Panc1 (cell line): ENCODE measurements at regions not wholly inside any gene's neighbourhood (a gene's known extent, or its start where the extent isn't known, plus 50 kb on each side); places are given as distances from the start of the nearest gene placed in this dataset.

Experiments
- ATAC-seq: fragments of 200-7000 bp; cut with Tn5 transposase; 2 replicates; pipeline ENCODE4 v1.9.1; 2020; ENCODE audit warnings: mild to moderate bottlenecking, moderate library complexity
- BruUV-seq: library from RNA; stranded (reverse); fragments of 400-500 nt; replicated peaks from 2 replicates; lab custom pipeline; 2021; lab: Mats Ljungman, UMichigan
- CTCF ChIA-PET: fragments of 300-600 bp; sonication (Branson Sonifier 250); formaldehyde crosslinking; loops from one replicate; lab custom pipeline; 2022; ENCODE audit warnings: antibody characterized with exemption; lab: Charles Lee
- POLR2A ChIA-PET: fragments of 300-600 bp; sonication (Branson Sonifier 250); formaldehyde crosslinking; loops from one replicate; lab custom pipeline; 2022; ENCODE audit warnings: antibody characterized with exemption; lab: Charles Lee
- DNase-seq: peaks from one replicate; pipeline ENCODE4 v3.0.0-alpha.2; 2010; ENCODE audit warnings: low read depth, low spot score
- H3K27ac ChIP-seq: 2 replicates; pipeline ENCODE4 v1.5.1; 2011; ENCODE audit warnings: mild to moderate bottlenecking, low read length, inconsistent platforms
- H3K27me3 ChIP-seq: fragments of 200-500 bp; sonication (Bioruptor generic); 2 replicates; pipeline ENCODE4 v1.6.0; 2014; ENCODE audit warnings: low read length, inconsistent platforms; ENCODE audit not compliant: control insufficient read depth, insufficient read depth
- H3K36me3 ChIP-seq: fragments of 200-500 bp; sonication (Bioruptor generic); 2 replicates; pipeline ENCODE4 v1.5.1; 2014; ENCODE audit warnings: inconsistent platforms, mild to moderate bottlenecking, low read length, moderate library complexity; ENCODE audit not compliant: control insufficient read depth, insufficient read depth
- H3K4me1 ChIP-seq: 2 replicates; pipeline ENCODE4 v1.5.1; 2011; ENCODE audit warnings: inconsistent platforms, mild to moderate bottlenecking, low read length, moderate library complexity; ENCODE audit not compliant: control insufficient read depth, insufficient read depth
- H3K4me3 ChIP-seq, 2 experiments: 2 replicates each; pipeline ENCODE4 v1.5.1; 2011 to 2012; ENCODE audit warnings: low read depth in 2 of 2, low read length in 2 of 2, mild to moderate bottlenecking in 2 of 2, inconsistent platforms in 1 of 2, moderate library complexity in 1 of 2
- H3K9me3 ChIP-seq: fragments of 200-500 bp; sonication (Bioruptor generic); 2 replicates; pipeline ENCODE4 v1.5.1; 2014; ENCODE audit warnings: low read depth, mild to moderate bottlenecking, inconsistent platforms, low read length, moderate library complexity; ENCODE audit not compliant: control insufficient read depth, insufficient read depth
- POLR2AphosphoS5 ChIP-seq: IDR thresholded peaks from 2 replicates; pipeline ENCODE4 v1.6.1; 2012; ENCODE audit warnings: mild to moderate bottlenecking, low read depth, low read length, moderate library complexity
- REST ChIP-seq, 2 experiments: IDR thresholded peaks; 2 replicates each; pipeline ENCODE4 v1.6.1; 2011 to 2012; ENCODE audit warnings: low read depth in 2 of 2, control low read depth in 1 of 2, low read length in 1 of 2, mild to moderate bottlenecking in 1 of 2, moderate library complexity in 1 of 2; ENCODE audit not compliant: insufficient read depth in 1 of 2
- SIN3A ChIP-seq: IDR thresholded peaks from 2 replicates; pipeline ENCODE4 v1.6.1; 2012; ENCODE audit warnings: low read depth, mild to moderate bottlenecking, low read length, moderate library complexity, borderline replicate concordance; ENCODE audit not compliant: insufficient read depth
- TCF7L2 ChIP-seq: IDR thresholded peaks from 2 replicates; pipeline ENCODE4 v1.6.1; 2011; ENCODE audit warnings: mild to moderate bottlenecking, low read depth, low read length, inconsistent platforms
- in situ Hi-C: cut with HindIII; loops from 2 replicates; pipeline ENCODE4 v1.10.0; 2016; ENCODE audit warnings: low sequenced_read_pairs, low pct_unique_long_range_greater_than_20kb
- intact Hi-C: fragments of 100-400 bp; cut with micrococcal nuclease; formaldehyde crosslinking; loops from one replicate; pipeline ENCODE4 v1.10.0; 2022; ENCODE audit not compliant: unreplicated experiment
- TF ChIP-seq, protein P1 (sequence below): fragments of 450-650 bp; IDR thresholded peaks from 2 replicates; pipeline ENCODE4 v1.5.1; 2017; ENCODE audit warnings: mild to moderate bottlenecking

DNA sequence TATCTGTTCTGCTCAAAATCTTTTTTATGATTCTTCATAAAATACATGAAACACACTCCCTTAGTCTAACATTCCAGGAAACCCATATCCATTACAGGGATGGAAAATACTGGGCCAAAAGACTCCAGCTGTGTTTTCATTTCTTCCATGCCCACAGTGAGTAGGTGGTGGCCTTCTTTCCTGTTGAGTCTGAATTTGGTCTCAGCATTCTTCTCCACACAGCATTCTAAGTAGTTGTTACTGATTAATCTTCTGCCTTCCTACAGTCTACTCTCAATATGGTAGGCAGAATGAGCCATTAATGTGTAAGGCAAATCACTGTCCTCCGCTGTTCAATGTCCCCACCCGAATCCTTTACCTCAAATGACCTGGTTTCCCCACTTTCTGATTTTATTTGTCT, 370.6 kb upstream of the RPS6KA3 start:
- H3K36me3 ChIP-seq: no peaks in the 10 kb centered on the region
- ChIA-PET POLR2A (interaction anchor here (0.6 kb wide), 1 partner anchor 55 kb away, joined by 4 read pairs; no protein-coding TSS in a partner anchor), CTCF (no interaction called here)
- H3K27ac ChIP-seq: no peak overlapping the region
- H3K9me3 ChIP-seq: no peaks in the 10 kb centered on the region
- no peaks in the 10 kb centered on the region for H3K4me1 ChIP-seq
- in situ Hi-C loops (no loop called here), intact Hi-C loops (no loop called here)
- H3K4me3 ChIP-seq: no peak overlapping the region
- no TSS peak for BruUV-seq
- DNase-seq (no peak), ATAC-seq (no peak)
- no peak for TF ChIP-seq SIN3A
- no peak for TF ChIP-seq POLR2AphosphoS5
- TF ChIP-seq, protein P1, sequence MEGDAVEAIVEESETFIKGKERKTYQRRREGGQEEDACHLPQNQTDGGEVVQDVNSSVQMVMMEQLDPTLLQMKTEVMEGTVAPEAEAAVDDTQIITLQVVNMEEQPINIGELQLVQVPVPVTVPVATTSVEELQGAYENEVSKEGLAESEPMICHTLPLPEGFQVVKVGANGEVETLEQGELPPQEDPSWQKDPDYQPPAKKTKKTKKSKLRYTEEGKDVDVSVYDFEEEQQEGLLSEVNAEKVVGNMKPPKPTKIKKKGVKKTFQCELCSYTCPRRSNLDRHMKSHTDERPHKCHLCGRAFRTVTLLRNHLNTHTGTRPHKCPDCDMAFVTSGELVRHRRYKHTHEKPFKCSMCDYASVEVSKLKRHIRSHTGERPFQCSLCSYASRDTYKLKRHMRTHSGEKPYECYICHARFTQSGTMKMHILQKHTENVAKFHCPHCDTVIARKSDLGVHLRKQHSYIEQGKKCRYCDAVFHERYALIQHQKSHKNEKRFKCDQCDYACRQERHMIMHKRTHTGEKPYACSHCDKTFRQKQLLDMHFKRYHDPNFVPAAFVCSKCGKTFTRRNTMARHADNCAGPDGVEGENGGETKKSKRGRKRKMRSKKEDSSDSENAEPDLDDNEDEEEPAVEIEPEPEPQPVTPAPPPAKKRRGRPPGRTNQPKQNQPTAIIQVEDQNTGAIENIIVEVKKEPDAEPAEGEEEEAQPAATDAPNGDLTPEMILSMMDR: no peak
- no peak for TF ChIP-seq TCF7L2
- no peaks in the 10 kb centered on the region for H3K27me3 ChIP-seq

DNA sequence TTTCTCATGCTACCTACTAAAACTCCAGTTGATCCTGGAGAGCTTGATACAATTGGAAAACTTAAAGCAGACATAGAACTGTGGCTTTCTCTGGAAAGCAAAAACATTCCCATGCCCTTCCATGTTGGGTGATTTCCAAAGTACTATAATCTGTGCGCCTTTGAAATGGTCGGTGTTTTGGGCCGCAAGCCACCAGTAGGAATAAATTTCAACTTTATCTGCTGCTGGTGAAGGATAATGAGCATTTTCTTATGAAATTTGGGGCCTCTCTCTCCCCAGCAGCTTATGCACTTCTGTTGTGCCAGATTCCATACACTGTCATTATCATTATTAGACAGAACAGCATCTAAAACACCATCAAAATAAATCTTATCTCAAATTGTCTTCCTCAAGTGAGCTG, 366.7 kb upstream of the RPS6KA3 start:
- CTCF ChIA-PET: no interaction called here
- no peaks in the 10 kb centered on the region for H3K4me1 ChIP-seq
- POLR2A ChIA-PET: no interaction called here
- no peaks in the 10 kb centered on the region for H3K36me3 ChIP-seq
- no peak overlapping the region for H3K4me3 ChIP-seq
- intact Hi-C loops: no loop called here
- no peaks in the 10 kb centered on the region for H3K9me3 ChIP-seq
- in situ Hi-C loops: no loop called here
- BruUV-seq: no TSS peak
- H3K27ac ChIP-seq: no peak overlapping the region
- TF ChIP-seq TCF7L2 (no peak), SIN3A (no peak), REST (IDR thresholded peaks at IDR 0.05; ENCODE audit: insufficient read depth in 1 of 2, low read depth in 2 of 2, low read length in 1 of 2) (no peak), POLR2AphosphoS5 (no peak)
- TF ChIP-seq, protein P1: no peak
- DNase-seq: no peak
- no peak for ATAC-seq
- no peaks in the 10 kb centered on the region for H3K27me3 ChIP-seq
